K562 (cell line): ENCODE measurements at regions not wholly inside any gene's neighbourhood (a gene's known extent, or its start where the extent isn't known, plus 50 kb on each side); places are given as distances from the start of the nearest gene placed in this dataset.

ENCODE experiments used
- CBX5 ChIP-seq: IDR thresholded peaks from 2 replicates; pipeline ENCODE4 v1.6.1; 2014; ENCODE audit warnings: low read depth, borderline replicate concordance
- CTCF ChIP-seq, 3 experiments: IDR thresholded peaks in 2 of 3; conservative IDR thresholded peaks in 1 of 3; 2 replicates each; pipeline ENCODE4 v1.5.1; 2011 to 2012; ENCODE audit warnings: low read length in 3 of 3, mild to moderate bottlenecking in 3 of 3, control low read depth in 2 of 3, improper control_type of control experiment in 1 of 3, inconsistent platforms in 1 of 3, low read depth in 1 of 3, mixed read lengths in 1 of 3, moderate library complexity in 1 of 3; ENCODE audit not compliant: insufficient read depth in 2 of 3
- EZH2 ChIP-seq: IDR thresholded peaks from 2 replicates; pipeline ENCODE4 v1.6.1; 2012; ENCODE audit warnings: low read depth, mild to moderate bottlenecking, inconsistent platforms, low read length, borderline replicate concordance
- FOXA1 ChIP-seq: fragments of 450-650 bp; IDR thresholded peaks from 2 replicates; pipeline ENCODE4 v1.6.1; 2016; ENCODE audit warnings: mild to moderate bottlenecking, borderline replicate concordance
- POLR2A ChIP-seq: fragments of 450-650 bp; conservative IDR thresholded peaks from 2 replicates; pipeline ENCODE4 v1.6.1; 2016
- POLR2AphosphoS5 ChIP-seq: IDR thresholded peaks from 2 replicates; pipeline ENCODE4 v1.6.1; 2011; ENCODE audit warnings: mild to moderate bottlenecking, low read depth, low read length, moderate library complexity; ENCODE audit not compliant: control insufficient read depth, insufficient read depth
- RAD51 ChIP-seq: fragments of 450-650 bp; IDR thresholded peaks from 2 replicates; pipeline ENCODE4 v1.7.1; 2016; ENCODE audit warnings: low read depth, mild to moderate bottlenecking, borderline replicate concordance
- TAF1 ChIP-seq: IDR thresholded peaks from 2 replicates; pipeline ENCODE4 v1.6.1; 2011; ENCODE audit warnings: mild to moderate bottlenecking, low read length, moderate library complexity; ENCODE audit not compliant: insufficient read depth, control insufficient read depth, severe bottlenecking; ENCODE audit errors: extremely low read depth
- ZC3H4 ChIP-seq: sonication (generic); formaldehyde crosslinking; IDR thresholded peaks from 2 replicates; pipeline ENCODE4 v1.9.0; 2021; ENCODE audit warnings: missing genetic modification reagents, borderline replicate concordance

- TF ChIP-seq POLR2A (no peak), ZC3H4 (no peak), FOXA1 (no peak), EZH2 (no peak), CBX5 (no peak), TAF1 (no peak), RAD51 (no peak), POLR2AphosphoS5 (no peak), CTCF (IDR thresholded peaks at IDR 0.05 in 2 of 3, conservative IDR thresholded peaks at IDR 0.05 in 1 of 3; ENCODE audit: insufficient read depth in 2 of 3, low read depth in 1 of 3, low read length in 3 of 3) (no peak)
These were observed 577.4 kb downstream of the ACTL7B start for GRCh38 chr9:108278341-108278740.
